A673 (cell line): ENCODE measurements at regions not wholly inside any gene's neighbourhood (a gene's known extent, or its start where the extent isn't known, plus 50 kb on each side); places are given as distances from the start of the nearest gene placed in this dataset.

Experiments
- BruUV-seq: library from RNA; stranded (reverse); fragments of 400-500 nt; replicated peaks from 2 replicates; lab custom pipeline; 2021; lab: Mats Ljungman, UMichigan
- CTCF ChIA-PET: fragments of 300-600 bp; sonication (Branson Sonifier 250); formaldehyde crosslinking; loops from one replicate; lab custom pipeline; 2022; ENCODE audit warnings: antibody characterized with exemption; lab: Charles Lee
- POLR2A ChIA-PET: fragments of 300-600 bp; sonication (Branson Sonifier 250); formaldehyde crosslinking; loops from one replicate; lab custom pipeline; 2022; ENCODE audit warnings: antibody characterized with exemption; ENCODE audit not compliant: low non-redundant PET; lab: Charles Lee
- DNase-seq: peaks from one replicate; pipeline ENCODE4 v3.0.0-alpha.2; 2015; ENCODE audit warnings: low spot score
- H3K27ac ChIP-seq: fragments of 200-600 bp; sonication (generic); 2 replicates; pipeline ENCODE4 v1.5.1; 2016; ENCODE audit warnings: mixed run types, low read depth, mild to moderate bottlenecking, mixed read lengths, antibody characterized with exemption, low read length; ENCODE audit not compliant: poor library complexity, severe bottlenecking
- H3K27me3 ChIP-seq: fragments of 200-600 bp; sonication (generic); replicated peaks from 2 replicates; pipeline ENCODE4 v1.6.1; 2017; ENCODE audit warnings: mixed run types, low read depth, mild to moderate bottlenecking, mixed read lengths, antibody characterized with exemption, low read length; ENCODE audit not compliant: insufficient read depth, poor library complexity
- H3K36me3 ChIP-seq: fragments of 200-600 bp; sonication (generic); 2 replicates; pipeline ENCODE4 v1.6.1; 2016; ENCODE audit warnings: mixed run types, mild to moderate bottlenecking, mixed read lengths, antibody characterized with exemption, low read length; ENCODE audit not compliant: insufficient read depth, poor library complexity, severe bottlenecking
- H3K4me1 ChIP-seq: fragments of 200-600 bp; sonication (generic); 2 replicates; pipeline ENCODE4 v1.6.1; 2017; ENCODE audit warnings: mixed run types, mild to moderate bottlenecking, mixed read lengths, antibody characterized with exemption, low read length; ENCODE audit not compliant: insufficient read depth, poor library complexity, severe bottlenecking
- H3K4me3 ChIP-seq: fragments of 200-600 bp; sonication (generic); 2 replicates; pipeline ENCODE4 v1.5.1; 2016; ENCODE audit warnings: low read depth, mixed run types, mild to moderate bottlenecking, mixed read lengths, low read length; ENCODE audit not compliant: poor library complexity, severe bottlenecking
- H3K9me3 ChIP-seq: fragments of 200-600 bp; sonication (generic); 2 replicates; pipeline ENCODE4 v1.6.1; 2016; ENCODE audit warnings: mixed run types, low read depth, mild to moderate bottlenecking, mixed read lengths, antibody characterized with exemption, low read length; ENCODE audit not compliant: poor library complexity, severe bottlenecking
- EZH2 ChIP-seq: fragments of 200-600 bp; sonication (generic); IDR thresholded peaks from 2 replicates; pipeline ENCODE4 v1.6.1; 2017; ENCODE audit warnings: borderline replicate concordance, low read depth, mild to moderate bottlenecking, mixed read lengths, antibody characterized with exemption, low read length; ENCODE audit not compliant: poor library complexity, severe bottlenecking
- intact Hi-C: fragments of 100-400 bp; cut with micrococcal nuclease; formaldehyde crosslinking; loops from one replicate; pipeline ENCODE4 v1.10.0; 2022; ENCODE audit not compliant: unreplicated experiment
- TF ChIP-seq, protein P1 (sequence below): fragments of 300-800, 200-600 bp; sonication (generic); conservative IDR thresholded peaks from 2 replicates; pipeline ENCODE4 v1.5.1; 2017; ENCODE audit warnings: low read depth, mild to moderate bottlenecking, antibody characterized with exemption, low read length, moderate library complexity, mixed read lengths

DNA sequence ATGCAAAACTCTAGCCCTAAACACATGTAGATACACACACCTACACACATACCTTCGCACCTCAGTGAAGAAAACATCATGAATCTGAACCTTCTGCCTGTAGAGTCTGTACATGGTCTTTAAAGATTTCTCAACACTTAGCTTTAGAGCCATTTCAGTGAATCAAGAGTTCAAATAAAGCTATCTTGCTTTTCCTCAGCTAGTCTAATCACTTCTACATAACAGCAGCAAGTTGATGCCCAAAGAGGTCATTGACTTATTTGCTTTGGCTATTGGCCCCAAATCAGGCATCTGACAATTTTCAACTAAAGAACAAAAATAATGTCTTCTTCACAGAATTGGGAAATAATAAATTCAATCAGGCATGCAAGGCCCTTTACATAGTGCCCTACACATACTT is 127.9 kb upstream of the SGCD start:
- no TSS peak for BruUV-seq
- intact Hi-C loops = no loop called here
- H3K4me1 ChIP-seq = no peaks in the 10 kb centered on the region

DNA sequence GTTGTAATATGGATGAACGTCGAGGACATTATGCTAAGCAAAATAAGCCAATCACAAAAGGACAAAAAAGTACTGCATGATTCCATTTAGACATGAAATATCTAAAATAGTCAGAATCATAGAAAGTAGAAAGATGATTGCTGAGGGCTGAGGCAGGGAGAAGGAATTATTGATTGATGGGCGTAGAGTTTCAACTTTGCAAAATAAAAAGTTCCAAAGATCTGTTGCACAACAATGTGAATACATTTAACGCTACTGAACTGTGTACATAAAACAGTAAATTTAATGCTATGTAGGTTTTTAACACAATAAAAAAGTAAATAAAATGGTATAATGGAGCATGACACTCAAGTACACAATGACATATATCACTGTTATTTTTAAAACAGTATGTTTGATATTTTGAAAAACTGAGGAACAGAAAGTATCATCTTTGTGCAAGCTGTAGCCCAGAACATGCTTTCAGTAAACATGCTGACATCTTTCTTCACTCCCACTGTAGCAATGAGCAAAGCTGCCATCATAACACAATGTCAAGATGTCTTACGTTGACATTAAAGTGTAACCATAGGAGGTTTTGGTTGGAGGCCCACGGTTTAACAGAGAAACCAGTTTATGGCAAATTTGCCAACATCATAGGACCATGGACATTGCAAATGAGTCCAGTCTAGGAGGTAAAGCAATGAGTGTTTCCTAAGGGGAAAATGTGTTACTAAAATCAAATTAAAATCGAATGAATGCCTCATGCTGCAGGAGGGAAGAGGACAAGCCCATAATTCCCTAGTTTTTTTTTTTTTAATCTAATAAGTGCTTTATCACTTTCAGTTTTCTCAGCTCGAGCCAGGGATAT is 125.8 kb upstream of the SGCD start:
- H3K27ac ChIP-seq = no peak overlapping the region
- H3K27me3 ChIP-seq = no peaks in the 10 kb centered on the region
- CTCF ChIA-PET = no interaction called here
- POLR2A ChIA-PET = no interaction called here
- no peak for DNase-seq
- TF ChIP-seq EZH2 = no peak
- TF ChIP-seq, protein P1, sequence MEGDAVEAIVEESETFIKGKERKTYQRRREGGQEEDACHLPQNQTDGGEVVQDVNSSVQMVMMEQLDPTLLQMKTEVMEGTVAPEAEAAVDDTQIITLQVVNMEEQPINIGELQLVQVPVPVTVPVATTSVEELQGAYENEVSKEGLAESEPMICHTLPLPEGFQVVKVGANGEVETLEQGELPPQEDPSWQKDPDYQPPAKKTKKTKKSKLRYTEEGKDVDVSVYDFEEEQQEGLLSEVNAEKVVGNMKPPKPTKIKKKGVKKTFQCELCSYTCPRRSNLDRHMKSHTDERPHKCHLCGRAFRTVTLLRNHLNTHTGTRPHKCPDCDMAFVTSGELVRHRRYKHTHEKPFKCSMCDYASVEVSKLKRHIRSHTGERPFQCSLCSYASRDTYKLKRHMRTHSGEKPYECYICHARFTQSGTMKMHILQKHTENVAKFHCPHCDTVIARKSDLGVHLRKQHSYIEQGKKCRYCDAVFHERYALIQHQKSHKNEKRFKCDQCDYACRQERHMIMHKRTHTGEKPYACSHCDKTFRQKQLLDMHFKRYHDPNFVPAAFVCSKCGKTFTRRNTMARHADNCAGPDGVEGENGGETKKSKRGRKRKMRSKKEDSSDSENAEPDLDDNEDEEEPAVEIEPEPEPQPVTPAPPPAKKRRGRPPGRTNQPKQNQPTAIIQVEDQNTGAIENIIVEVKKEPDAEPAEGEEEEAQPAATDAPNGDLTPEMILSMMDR = no peak
- no peaks in the 10 kb centered on the region for H3K36me3 ChIP-seq
- no peaks in the 10 kb centered on the region for H3K9me3 ChIP-seq
- H3K4me3 ChIP-seq = no peak overlapping the region
- H3K4me1 ChIP-seq = no peaks in the 10 kb centered on the region
- no TSS peak for BruUV-seq
- intact Hi-C loops = no loop called here

More for the DNA sequence above, 127.9 kb upstream of the SGCD start:
- Histone ChIP-seq H3K9me3 (no peaks in the 10 kb centered on the region), H3K4me3 (no peak overlapping the region), H3K27ac (no peak overlapping the region), H3K36me3 (no peaks in the 10 kb centered on the region), H3K27me3 (no peaks in the 10 kb centered on the region)
- ChIA-PET POLR2A (no interaction called here), CTCF (no interaction called here)
- no peak for DNase-seq
- TF ChIP-seq, protein P1 = no peak
- TF ChIP-seq EZH2 = no peak

DNA sequence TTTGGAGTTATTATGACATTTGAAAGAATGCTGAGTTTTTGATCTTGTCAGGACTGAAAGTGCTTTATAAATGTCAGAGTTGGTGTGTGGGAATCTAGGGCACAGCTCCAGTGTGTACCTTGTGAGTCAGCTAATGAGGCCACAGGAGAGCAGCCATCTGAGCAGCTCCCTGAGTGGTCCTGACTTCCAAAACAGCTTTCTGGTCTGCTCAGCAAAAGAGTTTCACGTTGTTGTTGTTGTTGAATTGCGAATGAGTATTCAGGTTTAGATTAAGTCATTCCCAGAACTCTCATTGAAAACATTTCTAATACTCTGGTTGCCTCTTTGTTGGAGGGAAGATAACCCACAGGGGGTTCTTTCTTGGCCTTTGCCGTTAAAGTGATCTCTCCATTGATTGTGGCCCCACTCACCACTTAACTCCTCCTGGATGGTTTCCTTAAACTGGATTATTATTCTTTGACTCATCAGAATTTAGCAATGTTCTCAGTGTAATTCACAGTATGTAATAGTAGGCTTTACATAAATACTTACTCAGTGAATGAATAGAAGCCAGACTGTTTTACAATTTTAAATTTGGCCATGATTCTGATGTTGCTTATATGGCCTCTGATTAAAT is 125.1 kb upstream of the SGCD start:
- BruUV-seq = no TSS peak
- Histone ChIP-seq H3K4me3 (no peak overlapping the region), H3K27ac (no peak overlapping the region), H3K36me3 (no peaks in the 10 kb centered on the region), H3K4me1 (no peaks in the 10 kb centered on the region), H3K27me3 (no peaks in the 10 kb centered on the region), H3K9me3 (no peaks in the 10 kb centered on the region)
- ChIA-PET CTCF (no interaction called here), POLR2A (no interaction called here)
- no peak for DNase-seq
- intact Hi-C loops = no loop called here
- TF ChIP-seq, protein P1 = no peak
- TF ChIP-seq EZH2 = no peak
